ENCODE measurements at regions not wholly inside any gene's neighbourhood (a gene's known extent, or its start where the extent isn't known, plus 50 kb on each side); places are given as distances from the start of the nearest gene placed in this dataset.

- TF ChIP-seq CTCF (IDR thresholded peaks at IDR 0.05; ENCODE audit: low read depth, low read length, poor library complexity, severe bottlenecking), result no peak
- TF ChIP-seq EZH2phosphoT487 (IDR thresholded peaks at IDR 0.05; ENCODE audit: borderline replicate concordance, low read length), result no peak
Observed at GRCh38 chr7:51451751-51452476, 135.3 kb upstream of the COBL start.

Measured in DOHH2 (cell line).